GM18517 (cell line): ENCODE measurements at regions not wholly inside any gene's neighbourhood (a gene's known extent, or its start where the extent isn't known, plus 50 kb on each side); places are given as distances from the start of the nearest gene placed in this dataset.

ENCODE experiments used
- ATAC-seq: cut with Tn5 transposase; IDR thresholded peaks from one replicate; pipeline ENCODE4 v1.9.1; 2021; ENCODE audit warnings: mild to moderate bottlenecking, moderate library complexity; ENCODE audit not compliant: unreplicated experiment

- no peak for ATAC-seq
Measured at GRCh38 chr2:453132-453531, 165.2 kb upstream of the ALKAL2 start.

- no peak for ATAC-seq
Measured at GRCh38 chr2:451495-451894, 163.6 kb upstream of the ALKAL2 start.

- no peak for ATAC-seq
Measured at GRCh38 chr2:449246-450067, 161.6 kb upstream of the ALKAL2 start.

- no peak for ATAC-seq
Measured at GRCh38 chr2:447902-448665, 160.2 kb upstream of the ALKAL2 start.

GRCh38 chr2:446963-447530 is 159.2 kb upstream of the ALKAL2 start:
- ATAC-seq = no peak

GRCh38 chr2:446303-446874 is 158.5 kb upstream of the ALKAL2 start:
- no peak for ATAC-seq

GRCh38 chr2:445896-446295 is 158.0 kb upstream of the ALKAL2 start:
- no peak for ATAC-seq

GRCh38 chr2:444937-445884 is 157.3 kb upstream of the ALKAL2 start:
- no peak for ATAC-seq

- ATAC-seq = no peak
Measured at GRCh38 chr2:443741-444140, 155.8 kb upstream of the ALKAL2 start.

- no peak for ATAC-seq
Measured at GRCh38 chr2:443216-443615, 155.3 kb upstream of the ALKAL2 start.

GRCh38 chr2:441258-442022 is 153.5 kb upstream of the ALKAL2 start:
- ATAC-seq = peak; percentile 71

GRCh38 chr2:440403-440740 is 152.5 kb upstream of the ALKAL2 start:
- ATAC-seq = no peak

GRCh38 chr2:439556-440402 is 151.9 kb upstream of the ALKAL2 start:
- no peak for ATAC-seq

- ATAC-seq = no peak
Measured at GRCh38 chr2:439077-439476, 151.2 kb upstream of the ALKAL2 start.

GRCh38 chr2:437756-438393 is 150.0 kb upstream of the ALKAL2 start:
- ATAC-seq = peak; percentile 96

GRCh38 chr2:437180-437579 is 149.3 kb upstream of the ALKAL2 start:
- no peak for ATAC-seq

GRCh38 chr2:436205-436604 is 148.3 kb upstream of the ALKAL2 start:
- ATAC-seq = no peak

GRCh38 chr2:434625-435024 is 146.7 kb upstream of the ALKAL2 start:
- ATAC-seq = no peak
